ENCODE measurements at regions not wholly inside any gene's neighbourhood (a gene's known extent, or its start where the extent isn't known, plus 50 kb on each side); places are given as distances from the start of the nearest gene placed in this dataset.

DNA sequence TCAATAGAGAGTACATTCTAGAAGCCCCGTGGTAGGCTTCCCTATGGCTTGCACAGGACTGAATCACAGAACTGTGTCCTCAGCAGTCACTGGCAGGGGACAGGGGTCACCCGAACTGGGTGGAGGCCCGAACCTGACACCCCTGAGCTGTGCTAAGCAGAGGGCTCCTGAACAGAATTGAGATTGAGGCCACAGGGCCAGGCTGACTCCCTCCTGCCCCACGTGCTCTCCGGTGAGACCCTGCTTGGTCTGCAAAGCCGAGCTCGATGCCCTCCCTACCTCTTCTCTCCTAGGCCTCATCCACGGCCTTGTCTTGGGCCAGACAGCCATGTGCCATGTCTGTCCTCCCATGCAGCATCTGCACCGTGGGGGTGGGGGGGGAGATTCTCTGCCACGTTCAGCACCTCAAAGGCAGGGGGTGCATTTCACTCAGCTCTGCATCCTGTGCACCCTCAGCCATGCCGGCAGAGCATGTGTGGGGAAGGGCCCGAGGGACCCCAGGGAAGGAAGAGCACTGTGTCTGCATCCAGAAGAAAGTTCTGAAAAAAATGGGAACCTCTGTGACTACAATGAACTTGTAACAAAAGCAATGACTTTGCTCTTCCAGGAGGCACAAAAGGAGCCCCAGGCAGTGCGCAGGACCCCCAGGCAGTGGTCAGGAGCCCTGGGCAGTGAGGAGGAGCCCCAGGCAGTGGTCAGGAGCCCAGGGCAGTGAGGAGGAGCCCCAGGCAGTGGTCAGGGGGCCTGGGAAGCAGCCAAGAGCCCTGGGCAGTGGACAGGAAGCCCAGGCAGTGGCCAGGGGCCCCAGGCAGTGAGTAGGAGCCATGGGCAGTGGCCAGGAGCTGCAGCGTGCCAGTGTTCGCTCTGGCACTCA lies 76.7 kb upstream of the SEPTIN5 start:
- Histone ChIP-seq H3K27me3 (ENCODE audit: control insufficient read depth, insufficient read depth, low read length) (peaks cover 4% of the 10 kb centered on the region; the same call in 1 of the 2 replicates), H3K4me3 (ENCODE audit: low read depth, low read length) (no peak overlapping the region), H3K9ac (ENCODE audit: low read depth, low read length) (no peak overlapping the region), H3K9me3 (ENCODE audit: control insufficient read depth, insufficient read depth, low read length) (no peaks in the 10 kb centered on the region), H3K36me3 (ENCODE audit: control insufficient read depth, insufficient read depth, low read length) (no peaks in the 10 kb centered on the region), H3K4me1 (ENCODE audit: control insufficient read depth, insufficient read depth, low read length) (peaks cover 2% of the 10 kb centered on the region; the same call in 1 of the 2 replicates), H3K27ac (ENCODE audit: low read depth, low read length) (no peak overlapping the region)

- Histone ChIP-seq H3K4me3 (ENCODE audit: low read depth, low read length) (no peak overlapping the region), H3K36me3 (ENCODE audit: control insufficient read depth, insufficient read depth, low read length) (no peaks in the 10 kb centered on the region), H3K9ac (ENCODE audit: low read depth, low read length) (no peak overlapping the region), H3K9me3 (ENCODE audit: control insufficient read depth, insufficient read depth, low read length) (no peaks in the 10 kb centered on the region), H3K27ac (ENCODE audit: low read depth, low read length) (no peak overlapping the region), H3K4me1 (ENCODE audit: control insufficient read depth, insufficient read depth, low read length) (peaks cover 2% of the 10 kb centered on the region; the same call in 1 of the 2 replicates), H3K27me3 (ENCODE audit: control insufficient read depth, insufficient read depth, low read length) (peaks cover 4% of the 10 kb centered on the region; the same call in 1 of the 2 replicates)
Measured at GRCh38 chr22:19638282-19639015, 75.9 kb upstream of the SEPTIN5 start.

GRCh38 chr22:19639610-19640135 lies 74.6 kb upstream of the SEPTIN5 start:
- Histone ChIP-seq H3K4me1 (ENCODE audit: control insufficient read depth, insufficient read depth, low read length) (peaks cover 2% of the 10 kb centered on the region; the same call in 1 of the 2 replicates), H3K27ac (ENCODE audit: low read depth, low read length) (no peak overlapping the region), H3K36me3 (ENCODE audit: control insufficient read depth, insufficient read depth, low read length) (no peaks in the 10 kb centered on the region), H3K27me3 (ENCODE audit: control insufficient read depth, insufficient read depth, low read length) (peaks cover 4% of the 10 kb centered on the region; the same call in 1 of the 2 replicates), H3K9me3 (ENCODE audit: control insufficient read depth, insufficient read depth, low read length) (no peaks in the 10 kb centered on the region), H3K4me3 (ENCODE audit: low read depth, low read length) (no peak overlapping the region), H3K9ac (ENCODE audit: low read depth, low read length) (no peak overlapping the region)

GRCh38 chr22:19640306-19640705 lies 74.0 kb upstream of the SEPTIN5 start:
- Histone ChIP-seq H3K36me3 (ENCODE audit: control insufficient read depth, insufficient read depth, low read length) (no peaks in the 10 kb centered on the region), H3K4me3 (ENCODE audit: low read depth, low read length) (no peak overlapping the region), H3K27ac (ENCODE audit: low read depth, low read length) (no peak overlapping the region), H3K4me1 (ENCODE audit: control insufficient read depth, insufficient read depth, low read length) (peaks cover 2% of the 10 kb centered on the region; the same call in 1 of the 2 replicates), H3K27me3 (ENCODE audit: control insufficient read depth, insufficient read depth, low read length) (peaks cover 4% of the 10 kb centered on the region; the same call in 1 of the 2 replicates), H3K9me3 (ENCODE audit: control insufficient read depth, insufficient read depth, low read length) (no peaks in the 10 kb centered on the region), H3K9ac (ENCODE audit: low read depth, low read length) (no peak overlapping the region)

- Histone ChIP-seq H3K4me1 (ENCODE audit: control insufficient read depth, insufficient read depth, low read length) (peaks cover 2% of the 10 kb centered on the region; the same call in 1 of the 2 replicates), H3K9ac (ENCODE audit: low read depth, low read length) (no peak overlapping the region), H3K36me3 (ENCODE audit: control insufficient read depth, insufficient read depth, low read length) (no peaks in the 10 kb centered on the region), H3K27me3 (ENCODE audit: control insufficient read depth, insufficient read depth, low read length) (peaks cover 4% of the 10 kb centered on the region; the same call in 1 of the 2 replicates), H3K9me3 (ENCODE audit: control insufficient read depth, insufficient read depth, low read length) (no peaks in the 10 kb centered on the region), H3K4me3 (ENCODE audit: low read depth, low read length) (peak overlapping the region; percentile 52), H3K27ac (ENCODE audit: low read depth, low read length) (no peak overlapping the region)
Measured at GRCh38 chr22:19641254-19641982, 72.9 kb upstream of the SEPTIN5 start.

DNA sequence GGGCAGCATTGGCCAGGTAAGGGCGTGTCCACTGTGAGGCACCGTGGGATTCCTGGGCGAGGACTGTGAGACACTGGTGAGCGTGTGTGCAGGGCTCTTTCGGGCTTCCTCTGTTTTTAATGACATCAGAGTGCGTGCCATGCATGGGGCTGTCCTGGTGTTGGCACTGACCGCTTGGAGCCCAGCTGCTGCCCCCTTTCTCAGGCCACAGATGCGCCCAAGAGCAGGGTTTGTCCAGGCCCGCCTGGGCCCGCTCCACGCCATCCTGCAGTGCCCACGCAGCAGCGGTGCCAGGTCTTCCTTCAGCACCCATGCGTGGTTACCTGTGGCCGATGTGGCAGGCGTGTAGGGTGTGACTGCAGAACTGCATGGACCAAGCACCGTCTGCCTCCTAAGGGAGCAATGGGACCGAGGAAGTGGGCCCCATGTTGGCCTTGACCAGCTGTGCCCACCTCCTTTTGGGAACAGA lies 72.3 kb upstream of the SEPTIN5 start:
- peaks cover 4% of the 10 kb centered on the region; the same call in 1 of the 2 replicates for H3K27me3 ChIP-seq (ENCODE audit: control insufficient read depth, insufficient read depth, low read length)
- H3K4me3 ChIP-seq (ENCODE audit: low read depth, low read length) = no peak overlapping the region
- no peak overlapping the region for H3K27ac ChIP-seq (ENCODE audit: low read depth, low read length)
- H3K4me1 ChIP-seq (ENCODE audit: control insufficient read depth, insufficient read depth, low read length) = peaks cover 2% of the 10 kb centered on the region; the same call in 1 of the 2 replicates
- no peaks in the 10 kb centered on the region for H3K36me3 ChIP-seq (ENCODE audit: control insufficient read depth, insufficient read depth, low read length)
- H3K9ac ChIP-seq (ENCODE audit: low read depth, low read length) = no peak overlapping the region
- H3K9me3 ChIP-seq (ENCODE audit: control insufficient read depth, insufficient read depth, low read length) = 0 out of 2 replicates have a peak, but pooled peaks cover 4% of the 10 kb centered on the region

DNA sequence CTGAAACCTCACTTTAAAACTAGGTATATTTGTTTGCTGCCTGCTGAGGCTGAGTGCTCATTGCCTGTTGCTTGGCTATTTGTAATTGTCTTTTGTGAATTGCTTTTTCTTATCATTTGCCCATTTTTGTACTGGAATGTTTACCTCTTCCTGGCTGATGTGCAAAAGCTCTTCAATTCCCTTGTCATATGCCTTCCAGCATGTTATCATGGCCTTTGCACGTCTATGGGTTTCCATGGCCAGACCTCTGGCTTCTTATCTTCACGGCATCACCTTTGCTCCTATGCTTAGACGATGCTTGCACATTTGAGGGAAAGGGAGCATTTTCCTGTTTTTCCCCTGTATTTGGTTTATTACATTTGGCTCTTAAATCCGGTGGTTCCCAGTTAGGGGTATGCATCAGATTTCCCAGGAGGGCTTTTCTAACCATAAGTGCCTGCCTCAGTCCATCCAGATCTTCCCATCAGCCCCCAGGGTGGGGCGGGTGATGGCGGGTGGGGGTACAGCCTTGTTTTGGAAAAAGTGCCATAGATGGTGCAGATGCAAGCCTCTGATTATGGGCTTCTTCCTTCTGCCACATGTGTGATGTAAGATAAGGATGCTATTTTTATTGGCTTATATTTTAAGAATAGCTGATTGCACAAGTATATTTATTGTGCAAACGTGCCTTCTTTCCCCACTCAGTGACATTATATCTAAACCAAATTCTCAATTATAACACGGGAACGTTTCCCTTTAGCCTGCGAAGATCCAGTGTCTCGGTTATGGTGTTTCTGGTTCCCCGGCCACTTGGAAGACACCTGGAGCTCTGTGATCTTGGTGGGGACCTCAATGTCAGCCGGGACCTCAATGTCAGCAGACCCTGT lies 70.6 kb upstream of the SEPTIN5 start:
- Histone ChIP-seq H3K27me3 (ENCODE audit: control insufficient read depth, insufficient read depth, low read length) (peaks cover 4% of the 10 kb centered on the region; the same call in 1 of the 2 replicates), H3K9me3 (ENCODE audit: control insufficient read depth, insufficient read depth, low read length) (peaks cover 12% of the 10 kb centered on the region), H3K4me1 (ENCODE audit: control insufficient read depth, insufficient read depth, low read length) (peaks cover 2% of the 10 kb centered on the region; the same call in 1 of the 2 replicates), H3K36me3 (ENCODE audit: control insufficient read depth, insufficient read depth, low read length) (no peaks in the 10 kb centered on the region), H3K4me3 (ENCODE audit: low read depth, low read length) (no peak overlapping the region), H3K9ac (ENCODE audit: low read depth, low read length) (no peak overlapping the region), H3K27ac (ENCODE audit: low read depth, low read length) (no peak overlapping the region)

- no peaks in the 10 kb centered on the region for H3K36me3 ChIP-seq (ENCODE audit: control insufficient read depth, insufficient read depth, low read length)
- H3K9ac ChIP-seq (ENCODE audit: low read depth, low read length) = no peak overlapping the region
- no peak overlapping the region for H3K27ac ChIP-seq (ENCODE audit: low read depth, low read length)
- peaks cover 4% of the 10 kb centered on the region; the same call in 1 of the 2 replicates for H3K27me3 ChIP-seq (ENCODE audit: control insufficient read depth, insufficient read depth, low read length)
- H3K4me3 ChIP-seq (ENCODE audit: low read depth, low read length) = no peak overlapping the region
- H3K4me1 ChIP-seq (ENCODE audit: control insufficient read depth, insufficient read depth, low read length) = peaks cover 2% of the 10 kb centered on the region; the same call in 1 of the 2 replicates
- peaks cover 19% of the 10 kb centered on the region for H3K9me3 ChIP-seq (ENCODE audit: control insufficient read depth, insufficient read depth, low read length)
Measured at GRCh38 chr22:19644314-19645223, 69.7 kb upstream of the SEPTIN5 start.

DNA sequence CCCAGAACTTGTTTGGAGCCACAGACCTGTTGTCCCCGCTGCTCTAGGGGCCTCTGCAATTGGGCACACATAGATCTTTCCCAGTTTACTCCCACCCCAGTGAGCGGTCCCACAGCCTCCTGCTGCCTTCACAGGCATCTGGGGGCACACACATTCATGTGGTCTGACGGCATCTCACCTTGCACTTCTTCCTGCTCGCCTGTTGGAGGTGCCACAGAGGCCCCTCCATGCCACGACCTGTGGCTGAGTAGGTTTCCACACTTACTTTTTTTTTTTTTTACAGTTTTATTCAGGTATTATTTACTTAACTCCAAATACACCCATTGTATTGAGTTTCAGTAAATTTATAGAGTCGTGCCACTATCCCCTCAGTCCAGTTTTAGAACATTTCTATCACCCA lies 68.9 kb upstream of the SEPTIN5 start:
- H3K4me1 ChIP-seq (ENCODE audit: control insufficient read depth, insufficient read depth, low read length) = peaks cover 2% of the 10 kb centered on the region; the same call in 1 of the 2 replicates
- no peak overlapping the region for H3K4me3 ChIP-seq (ENCODE audit: low read depth, low read length)
- H3K9ac ChIP-seq (ENCODE audit: low read depth, low read length) = no peak overlapping the region
- peaks cover 4% of the 10 kb centered on the region; the same call in 1 of the 2 replicates for H3K27me3 ChIP-seq (ENCODE audit: control insufficient read depth, insufficient read depth, low read length)
- no peak overlapping the region for H3K27ac ChIP-seq (ENCODE audit: low read depth, low read length)
- no peaks in the 10 kb centered on the region for H3K36me3 ChIP-seq (ENCODE audit: control insufficient read depth, insufficient read depth, low read length)
- H3K9me3 ChIP-seq (ENCODE audit: control insufficient read depth, insufficient read depth, low read length) = peaks cover 19% of the 10 kb centered on the region

All from HUES48 (cell line).